Smooth muscle cell (in vitro differentiated cells): ENCODE measurements at regions not wholly inside any gene's neighbourhood (a gene's known extent, or its start where the extent isn't known, plus 50 kb on each side); places are given as distances from the start of the nearest gene placed in this dataset.

Experiments
- DNase-seq: peaks from one replicate; lab custom pipeline; 2025; ENCODE audit not compliant: unreplicated experiment; lab: John Stamatoyannopoulos, UW
- H2AFZ ChIP-seq: fragments of 200-600 bp; sonication (generic); 2 replicates; pipeline ENCODE4 v1.6.0; 2016; ENCODE audit warnings: antibody characterized with exemption, low read depth, mild to moderate bottlenecking
- H3F3A ChIP-seq: fragments of 200-600 bp; sonication (generic); 2 replicates; pipeline ENCODE4 v1.6.0; 2017; ENCODE audit warnings: antibody characterized with exemption, low read depth
- H3K27ac ChIP-seq: fragments of 200-600 bp; sonication (generic); 2 replicates; pipeline ENCODE4 v1.5.1; 2016; ENCODE audit warnings: low read depth, mild to moderate bottlenecking
- H3K27me3 ChIP-seq: fragments of 200-600 bp; sonication (generic); 2 replicates; pipeline ENCODE4 v1.6.1; 2016; ENCODE audit warnings: low read depth, mild to moderate bottlenecking
- H3K36me3 ChIP-seq: fragments of 200-600 bp; sonication (generic); 2 replicates; pipeline ENCODE4 v1.5.1; 2016; ENCODE audit warnings: low read depth
- H3K4me1 ChIP-seq: fragments of 200-600 bp; sonication (generic); 2 replicates; pipeline ENCODE4 v1.5.1; 2016; ENCODE audit warnings: low read depth
- H3K4me2 ChIP-seq: fragments of 200-600 bp; sonication (generic); 2 replicates; pipeline ENCODE4 v1.6.0; 2016; ENCODE audit warnings: mild to moderate bottlenecking
- H3K4me3 ChIP-seq: fragments of 200-600 bp; sonication (generic); 2 replicates; pipeline ENCODE4 v1.5.1; 2016; ENCODE audit warnings: mild to moderate bottlenecking
- H3K79me2 ChIP-seq: fragments of 200-600 bp; sonication (generic); 2 replicates; pipeline ENCODE4 v1.6.0; 2016; ENCODE audit warnings: low read depth, mild to moderate bottlenecking
- H3K9ac ChIP-seq: fragments of 200-600 bp; sonication (generic); 2 replicates; pipeline ENCODE4 v1.6.0; 2016; ENCODE audit warnings: low read depth
- H3K9me3 ChIP-seq: fragments of 200-600 bp; sonication (generic); replicated peaks from 2 replicates; pipeline ENCODE4 v1.5.1; 2016; ENCODE audit warnings: low read depth
- H4K20me1 ChIP-seq: fragments of 200-600 bp; sonication (generic); 2 replicates; pipeline ENCODE4 v1.6.0; 2016; ENCODE audit warnings: low read depth
- CTCF ChIP-seq: fragments of 200-600 bp; sonication (generic); IDR thresholded peaks from 2 replicates; pipeline ENCODE4 v1.5.1; 2017; ENCODE audit warnings: borderline replicate concordance, mild to moderate bottlenecking, antibody characterized with exemption; ENCODE audit not compliant: insufficient read depth, poor library complexity, severe bottlenecking
- WGBS: methylation state at CpG from one replicate; pipeline ENCODE4 v1.1.7; 2016; ENCODE audit warnings: low lambda C conversion rate; 5-methylcytosine and 5-hydroxymethylcytosine counted together

- Histone ChIP-seq H3K4me1 (no peaks in the 10 kb centered on the region), H2AFZ (no peak overlapping the region), H3K4me3 (no peak overlapping the region), H3K9ac (no peak overlapping the region), H3K27ac (no peak overlapping the region), H3K4me2 (no peak overlapping the region), H3K79me2 (no peaks in the 10 kb centered on the region), H3K36me3 (no peaks in the 10 kb centered on the region), H3K27me3 (no peaks in the 10 kb centered on the region), H3K9me3 (no peaks in the 10 kb centered on the region), H3F3A (no peaks in the 10 kb centered on the region), H4K20me1 (no peaks in the 10 kb centered on the region)
- DNase-seq, result no peak
- no peak for TF ChIP-seq CTCF
- WGBS, result 74% methylated on average over 4 of the region's 4 CpGs
Measured at GRCh38 chrX:35382966-35383365, 415.2 kb upstream of the MAGEB16 start.

- H3K79me2 ChIP-seq, result no peaks in the 10 kb centered on the region
- no peak for DNase-seq
- H3K9me3 ChIP-seq, result peaks cover 5% of the 10 kb centered on the region
- no peak for TF ChIP-seq CTCF
- no peaks in the 10 kb centered on the region for H3K27me3 ChIP-seq
- H3K4me3 ChIP-seq, result no peak overlapping the region
- H3K27ac ChIP-seq, result no peak overlapping the region
- no peak overlapping the region for H3K4me2 ChIP-seq
- no peaks in the 10 kb centered on the region for H3K4me1 ChIP-seq
- H3K36me3 ChIP-seq, result no peaks in the 10 kb centered on the region
- H4K20me1 ChIP-seq, result no peaks in the 10 kb centered on the region
- 82% methylated on average over 2 of the region's 2 CpGs for WGBS
- no peaks in the 10 kb centered on the region for H3F3A ChIP-seq
- H3K9ac ChIP-seq, result no peak overlapping the region
- H2AFZ ChIP-seq, result no peak overlapping the region
Measured at GRCh38 chrX:35392232-35392631, 405.9 kb upstream of the MAGEB16 start.

GRCh38 chrX:35406386-35406785, 391.8 kb upstream of the MAGEB16 start:
- no peaks in the 10 kb centered on the region for H3F3A ChIP-seq
- no peak overlapping the region for H3K9ac ChIP-seq
- H3K79me2 ChIP-seq, result no peaks in the 10 kb centered on the region
- DNase-seq, result no peak
- H3K27me3 ChIP-seq, result no peaks in the 10 kb centered on the region
- no peak for TF ChIP-seq CTCF
- H3K27ac ChIP-seq, result no peak overlapping the region
- H3K4me3 ChIP-seq, result no peak overlapping the region
- WGBS, result 70% methylated on average over 2 of the region's 2 CpGs
- no peak overlapping the region for H2AFZ ChIP-seq
- H3K9me3 ChIP-seq, result no peaks in the 10 kb centered on the region
- no peak overlapping the region for H3K4me2 ChIP-seq
- H3K36me3 ChIP-seq, result no peaks in the 10 kb centered on the region
- no peaks in the 10 kb centered on the region for H4K20me1 ChIP-seq
- H3K4me1 ChIP-seq, result no peaks in the 10 kb centered on the region

GRCh38 chrX:35416782-35417181, 381.4 kb upstream of the MAGEB16 start:
- no peak overlapping the region for H3K27ac ChIP-seq
- no peaks in the 10 kb centered on the region for H3K4me1 ChIP-seq
- H3K4me2 ChIP-seq, result no peak overlapping the region
- no peaks in the 10 kb centered on the region for H3K27me3 ChIP-seq
- no peaks in the 10 kb centered on the region for H4K20me1 ChIP-seq
- H3K4me3 ChIP-seq, result no peak overlapping the region
- no peaks in the 10 kb centered on the region for H3F3A ChIP-seq
- no peak overlapping the region for H3K9ac ChIP-seq
- no peaks in the 10 kb centered on the region for H3K9me3 ChIP-seq
- no peaks in the 10 kb centered on the region for H3K36me3 ChIP-seq
- no peaks in the 10 kb centered on the region for H3K79me2 ChIP-seq
- DNase-seq, result no peak
- no peak overlapping the region for H2AFZ ChIP-seq
- TF ChIP-seq CTCF, result no peak
